H9 (cell line): ENCODE measurements at regions not wholly inside any gene's neighbourhood (a gene's known extent, or its start where the extent isn't known, plus 50 kb on each side); places are given as distances from the start of the nearest gene placed in this dataset.

Experiments
- DNase-seq: peaks from one replicate; pipeline ENCODE4 v3.0.0-alpha.2; 2017
- H2AFZ ChIP-seq: one replicate; pipeline ENCODE4 v1.6.1; 2013; ENCODE audit warnings: mild to moderate bottlenecking, low read length, control low read depth, moderate library complexity
- H2AK5ac ChIP-seq: 2 replicates; pipeline ENCODE4 v1.6.1; 2013; ENCODE audit warnings: low read length, control low read depth, mixed read lengths; ENCODE audit not compliant: insufficient read length
- H2BK120ac ChIP-seq: one replicate; pipeline ENCODE4 v1.6.1; 2013; ENCODE audit warnings: low read depth, mild to moderate bottlenecking, low read length, control low read depth, inconsistent platforms; ENCODE audit not compliant: poor library complexity, severe bottlenecking
- H2BK12ac ChIP-seq: 2 replicates; pipeline ENCODE4 v1.6.1; 2013; ENCODE audit warnings: low read length, control low read depth, mixed read lengths, low read depth; ENCODE audit not compliant: insufficient read length
- H2BK15ac ChIP-seq: 2 replicates; pipeline ENCODE4 v1.6.1; 2013; ENCODE audit warnings: low read depth, low read length, control low read depth
- H2BK20ac ChIP-seq: one replicate; pipeline ENCODE4 v1.6.1; 2013; ENCODE audit warnings: low read depth, mild to moderate bottlenecking, low read length, control low read depth, inconsistent platforms; ENCODE audit not compliant: poor library complexity, severe bottlenecking
- H2BK5ac ChIP-seq: 2 replicates; pipeline ENCODE4 v1.6.1; 2013; ENCODE audit warnings: low read length, control low read depth, mixed read lengths; ENCODE audit not compliant: insufficient read length
- H3K14ac ChIP-seq: 2 replicates; pipeline ENCODE4 v1.6.1; 2013; ENCODE audit warnings: low read length, control low read depth; ENCODE audit not compliant: insufficient read depth
- H3K18ac ChIP-seq: 2 replicates; pipeline ENCODE4 v1.6.1; 2013; ENCODE audit warnings: low read depth, mild to moderate bottlenecking, mixed read lengths, low read length, control low read depth; ENCODE audit not compliant: insufficient read length
- H3K23ac ChIP-seq: 2 replicates; pipeline ENCODE4 v1.6.1; 2013; ENCODE audit warnings: low read length, control low read depth, mixed read lengths, low read depth; ENCODE audit not compliant: insufficient read length
- H3K23me2 ChIP-seq: 2 replicates; pipeline ENCODE4 v1.6.1; 2013; ENCODE audit warnings: low read depth, mild to moderate bottlenecking, mixed read lengths, low read length, control low read depth; ENCODE audit not compliant: insufficient read length, poor library complexity, severe bottlenecking
- H3K27ac ChIP-seq: 2 replicates; pipeline ENCODE4 v1.5.1; 2013; ENCODE audit warnings: low read length, control low read depth, mixed read lengths, low read depth; ENCODE audit not compliant: insufficient read length
- H3K27me3 ChIP-seq: 2 replicates; pipeline ENCODE4 v1.6.1; 2013; ENCODE audit warnings: low read length, control low read depth, inconsistent platforms; ENCODE audit not compliant: insufficient read depth
- H3K4ac ChIP-seq: 2 replicates; pipeline ENCODE4 v1.6.1; 2013; ENCODE audit warnings: low read depth, mild to moderate bottlenecking, control low read depth, inconsistent platforms, low read length, moderate library complexity
- H3K4me1 ChIP-seq: 2 replicates; pipeline ENCODE4 v1.6.1; 2013; ENCODE audit warnings: low read length, control low read depth, inconsistent platforms; ENCODE audit not compliant: insufficient read depth
- H3K4me2 ChIP-seq: 2 replicates; pipeline ENCODE4 v1.6.1; 2013; ENCODE audit warnings: low read length, control low read depth, mixed read lengths; ENCODE audit not compliant: insufficient read length, insufficient read depth
- H3K56ac ChIP-seq: 2 replicates; pipeline ENCODE4 v1.6.1; 2013; ENCODE audit warnings: low read depth, mild to moderate bottlenecking, mixed read lengths, low read length, control low read depth; ENCODE audit not compliant: insufficient read length
- H3K79me1 ChIP-seq: 2 replicates; pipeline ENCODE4 v1.6.1; 2013; ENCODE audit warnings: low read depth, mild to moderate bottlenecking, moderate library complexity, low read length, control low read depth, inconsistent platforms; ENCODE audit not compliant: insufficient read depth, poor library complexity, severe bottlenecking
- H3K79me2 ChIP-seq: 2 replicates; pipeline ENCODE4 v1.6.1; 2013; ENCODE audit warnings: low read length, control low read depth, inconsistent platforms; ENCODE audit not compliant: insufficient read depth
- H3K9ac ChIP-seq: 2 replicates; pipeline ENCODE4 v1.6.1; 2013; ENCODE audit warnings: low read length, control low read depth, mixed read lengths; ENCODE audit not compliant: insufficient read length; ENCODE audit errors: extremely low read depth
- H3K9me3 ChIP-seq: one replicate; pipeline ENCODE4 v1.6.1; 2013; ENCODE audit warnings: low read depth, low read length, inconsistent platforms; ENCODE audit not compliant: control insufficient read depth
- H3T11ph ChIP-seq: one replicate; pipeline ENCODE4 v1.6.1; 2013; ENCODE audit warnings: mild to moderate bottlenecking, low read length, control low read depth, inconsistent platforms
- H4K20me1 ChIP-seq: one replicate; pipeline ENCODE4 v1.6.1; 2013; ENCODE audit not compliant: control insufficient read depth, insufficient read length, insufficient read depth
- H4K5ac ChIP-seq: 2 replicates; pipeline ENCODE4 v1.6.1; 2013; ENCODE audit warnings: low read depth, mild to moderate bottlenecking, mixed read lengths, low read length, control low read depth; ENCODE audit not compliant: insufficient read length
- H4K8ac ChIP-seq: replicated peaks from 2 replicates; pipeline ENCODE4 v1.6.1; 2013; ENCODE audit warnings: low read length, control low read depth, mixed read lengths, low read depth; ENCODE audit not compliant: insufficient read length
- H4K91ac ChIP-seq: 2 replicates; pipeline ENCODE4 v1.6.1; 2013; ENCODE audit warnings: low read depth, mild to moderate bottlenecking, moderate library complexity, mixed read lengths, low read length, control low read depth; ENCODE audit not compliant: insufficient read length
- H3K27ac Mint-ChIP-seq, 3 experiments: 2 replicates in 2 of 3; 3 replicates in 1 of 3; pipeline ENCODE4 v1.8.0; 2020 to 2021; ENCODE audit warnings: mixed read lengths in 3 of 3, mild to moderate bottlenecking in 1 of 3, moderate library complexity in 1 of 3
- H3K27me3 Mint-ChIP-seq: 2 replicates; pipeline ENCODE4 v1.8.0; 2021; ENCODE audit warnings: low read depth, mild to moderate bottlenecking, moderate library complexity, mixed read lengths
- H3K36me3 Mint-ChIP-seq, 3 experiments: 2 replicates in 2 of 3; 3 replicates in 1 of 3; pipeline ENCODE4 v1.8.0; 2020 to 2021; ENCODE audit warnings: low read depth in 3 of 3, mixed read lengths in 3 of 3; ENCODE audit not compliant: insufficient read depth in 1 of 3
- H3K4me1 Mint-ChIP-seq, 2 experiments: 2 replicates each; pipeline ENCODE4 v1.8.0; 2020; ENCODE audit warnings: mixed read lengths in 2 of 2
- H3K4me3 Mint-ChIP-seq, 2 experiments: 2 replicates in 1 of 2; 3 replicates in 1 of 2; pipeline ENCODE4 v1.8.0; 2020 to 2021; ENCODE audit warnings: mild to moderate bottlenecking in 2 of 2, mixed read lengths in 2 of 2, moderate library complexity in 1 of 2
- H3K9me3 Mint-ChIP-seq, 2 experiments: 2 replicates in 1 of 2; 3 replicates in 1 of 2; pipeline ENCODE4 v1.8.0; 2020; ENCODE audit warnings: mild to moderate bottlenecking in 2 of 2, mixed read lengths in 2 of 2, moderate library complexity in 1 of 2
- WGBS: extraction: QIAGEN DNeasy Blood & Tissue Kit; methylation state at CpG from one replicate; pipeline ENCODE4 v1.1.7; 2013; ENCODE audit warnings: missing lambda C conversion rate, low lambda C conversion rate, mixed read lengths; ENCODE audit not compliant: insufficient read length; ENCODE audit errors: extremely low coverage; 5-methylcytosine and 5-hydroxymethylcytosine counted together
- TF ChIP-seq, protein P1 (sequence below): fragments of 200-600 bp; sonication (generic); conservative IDR thresholded peaks from 3 replicates; pipeline ENCODE4 v1.8.0; 2021; ENCODE audit warnings: antibody characterized with exemption, mild to moderate bottlenecking

DNA sequence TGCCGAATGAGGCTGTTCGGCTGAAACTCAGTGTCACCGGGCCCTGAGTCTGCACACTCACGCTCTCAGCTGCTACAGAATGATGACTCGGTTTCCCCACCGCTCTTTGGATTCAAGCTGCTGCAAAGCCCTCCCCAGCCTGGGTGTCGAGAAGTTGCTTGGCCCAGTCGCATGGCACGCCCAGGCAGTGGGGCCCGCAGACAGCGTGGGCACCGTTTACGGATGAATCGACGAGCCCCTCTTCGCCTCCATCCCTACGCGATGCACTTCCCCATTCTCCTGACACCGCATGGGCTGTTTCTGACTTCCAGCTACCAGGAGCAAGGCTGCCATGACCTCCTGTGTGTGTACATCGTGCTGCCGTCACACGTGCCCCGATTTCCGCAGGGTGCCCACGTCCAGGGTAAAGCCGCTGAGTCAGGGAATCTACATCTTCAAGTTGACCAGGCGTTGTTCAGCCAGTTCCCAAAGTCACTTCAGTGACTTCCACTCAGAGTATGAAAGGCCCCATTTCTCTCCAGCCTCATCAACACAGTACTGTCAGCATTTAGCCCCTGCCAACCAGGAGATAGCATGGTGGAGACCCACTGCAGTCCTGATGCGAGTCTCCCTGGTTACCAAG is 60.3 kb upstream of the GPC1 start:
- no peak overlapping the region for H4K91ac ChIP-seq
- no peaks in the 10 kb centered on the region for H3K79me2 ChIP-seq
- H3K23ac ChIP-seq: no peak overlapping the region
- H3K4me1 Mint-ChIP-seq: no peaks in the 10 kb centered on the region
- H3K27me3 Mint-ChIP-seq: peaks cover 12% of the 10 kb centered on the region
- no peaks in the 10 kb centered on the region for H3K9me3 ChIP-seq
- no peak for DNase-seq
- no peaks in the 10 kb centered on the region for H3K4me1 ChIP-seq
- no peak overlapping the region for H3K14ac ChIP-seq
- no peaks in the 10 kb centered on the region for H3K36me3 Mint-ChIP-seq
- H4K8ac ChIP-seq: no peak overlapping the region
- no peak overlapping the region for H2BK15ac ChIP-seq
- H3K23me2 ChIP-seq: no peaks in the 10 kb centered on the region
- TF ChIP-seq, protein P1, sequence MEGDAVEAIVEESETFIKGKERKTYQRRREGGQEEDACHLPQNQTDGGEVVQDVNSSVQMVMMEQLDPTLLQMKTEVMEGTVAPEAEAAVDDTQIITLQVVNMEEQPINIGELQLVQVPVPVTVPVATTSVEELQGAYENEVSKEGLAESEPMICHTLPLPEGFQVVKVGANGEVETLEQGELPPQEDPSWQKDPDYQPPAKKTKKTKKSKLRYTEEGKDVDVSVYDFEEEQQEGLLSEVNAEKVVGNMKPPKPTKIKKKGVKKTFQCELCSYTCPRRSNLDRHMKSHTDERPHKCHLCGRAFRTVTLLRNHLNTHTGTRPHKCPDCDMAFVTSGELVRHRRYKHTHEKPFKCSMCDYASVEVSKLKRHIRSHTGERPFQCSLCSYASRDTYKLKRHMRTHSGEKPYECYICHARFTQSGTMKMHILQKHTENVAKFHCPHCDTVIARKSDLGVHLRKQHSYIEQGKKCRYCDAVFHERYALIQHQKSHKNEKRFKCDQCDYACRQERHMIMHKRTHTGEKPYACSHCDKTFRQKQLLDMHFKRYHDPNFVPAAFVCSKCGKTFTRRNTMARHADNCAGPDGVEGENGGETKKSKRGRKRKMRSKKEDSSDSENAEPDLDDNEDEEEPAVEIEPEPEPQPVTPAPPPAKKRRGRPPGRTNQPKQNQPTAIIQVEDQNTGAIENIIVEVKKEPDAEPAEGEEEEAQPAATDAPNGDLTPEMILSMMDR: no peak
- H2BK12ac ChIP-seq: no peak overlapping the region
- H3K79me1 ChIP-seq: no peaks in the 10 kb centered on the region
- no peak overlapping the region for H3K4me3 Mint-ChIP-seq
- H2BK20ac ChIP-seq: no peak overlapping the region
- no CpG with 5 or more reads among the region's 28 CpGs for WGBS
- no peak overlapping the region for H3K18ac ChIP-seq
- no peaks in the 10 kb centered on the region for H3K27me3 ChIP-seq
- H3K27ac Mint-ChIP-seq: no peak overlapping the region; a peak in 1 of 7 replicates
- H3K9ac ChIP-seq: no peak overlapping the region
- no peak overlapping the region for H2BK5ac ChIP-seq
- H3K9me3 Mint-ChIP-seq: no peaks in the 10 kb centered on the region
- H4K5ac ChIP-seq: no peak overlapping the region
- H2BK120ac ChIP-seq: no peak overlapping the region
- H3K4me2 ChIP-seq: no peak overlapping the region
- no peak overlapping the region for H3K56ac ChIP-seq
- no peak overlapping the region for H2AK5ac ChIP-seq
- H2AFZ ChIP-seq: no peak overlapping the region
- H3T11ph ChIP-seq: no peak overlapping the region
- H3K4ac ChIP-seq: no peak overlapping the region
- H4K20me1 ChIP-seq: no peaks in the 10 kb centered on the region
- no peak overlapping the region for H3K27ac ChIP-seq
